Glutamatergic neuron (in vitro differentiated cells): ENCODE measurements at regions not wholly inside any gene's neighbourhood (a gene's known extent, or its start where the extent isn't known, plus 50 kb on each side); places are given as distances from the start of the nearest gene placed in this dataset.

Experiments
- DNase-seq: peaks from one replicate; pipeline ENCODE4 v3.0.0; 2022
- H3K27ac Mint-ChIP-seq: one replicate; pipeline ENCODE4 v1.8.0; 2020; ENCODE audit warnings: mild to moderate bottlenecking, mixed read lengths, inconsistent platforms; ENCODE audit not compliant: unreplicated experiment
- H3K27me3 Mint-ChIP-seq: one replicate; pipeline ENCODE4 v1.8.0; 2020; ENCODE audit warnings: mild to moderate bottlenecking, moderate library complexity, mixed read lengths, inconsistent platforms; ENCODE audit not compliant: unreplicated experiment
- H3K36me3 Mint-ChIP-seq: one replicate; pipeline ENCODE4 v1.8.0; 2020; ENCODE audit warnings: mild to moderate bottlenecking, mixed read lengths, inconsistent platforms; ENCODE audit not compliant: unreplicated experiment
- H3K4me1 Mint-ChIP-seq: one replicate; pipeline ENCODE4 v1.8.0; 2020; ENCODE audit warnings: mild to moderate bottlenecking, low read depth, mixed read lengths, inconsistent platforms; ENCODE audit not compliant: unreplicated experiment
- H3K4me3 Mint-ChIP-seq: one replicate; pipeline ENCODE4 v1.8.0; 2020; ENCODE audit warnings: mild to moderate bottlenecking, mixed read lengths, inconsistent platforms; ENCODE audit not compliant: unreplicated experiment
- H3K9me3 Mint-ChIP-seq: one replicate; pipeline ENCODE4 v1.8.0; 2020; ENCODE audit warnings: mild to moderate bottlenecking, moderate library complexity, mixed read lengths, inconsistent platforms; ENCODE audit not compliant: unreplicated experiment
- CTCF ChIP-seq: fragments of 200-600 bp; sonication (generic); IDR thresholded peaks from one replicate; pipeline ENCODE4 v1.5.0; 2021; ENCODE audit not compliant: partially characterized antibody, unreplicated experiment

- peaks cover 4% of the 10 kb centered on the region for H3K27me3 Mint-ChIP-seq
- TF ChIP-seq CTCF: no peak
Observed at GRCh38 chr17:72361892-72362291, 241.1 kb downstream of the SOX9 start.

GRCh38 chr17:72362376-72363088 lies 241.7 kb downstream of the SOX9 start:
- TF ChIP-seq CTCF: no peak
- no peak overlapping the region for H3K4me3 Mint-ChIP-seq
- peaks cover 2% of the 10 kb centered on the region for H3K9me3 Mint-ChIP-seq
- H3K4me1 Mint-ChIP-seq: no peaks in the 10 kb centered on the region
- no peaks in the 10 kb centered on the region for H3K36me3 Mint-ChIP-seq
- H3K27ac Mint-ChIP-seq: no peak overlapping the region
- no peak for DNase-seq
- peaks cover 2% of the 10 kb centered on the region for H3K27me3 Mint-ChIP-seq

More at GRCh38 chr17:72361892-72362291, 241.1 kb downstream of the SOX9 start:
- H3K27ac Mint-ChIP-seq: no peak overlapping the region
- peaks cover 2% of the 10 kb centered on the region for H3K9me3 Mint-ChIP-seq
- no peaks in the 10 kb centered on the region for H3K36me3 Mint-ChIP-seq
- no peak overlapping the region for H3K4me3 Mint-ChIP-seq
- DNase-seq: no peak
- H3K4me1 Mint-ChIP-seq: no peaks in the 10 kb centered on the region

GRCh38 chr17:72363089-72363610 lies 242.3 kb downstream of the SOX9 start:
- TF ChIP-seq CTCF: no peak
- Mint-ChIP-seq H3K27me3 (peaks cover 2% of the 10 kb centered on the region), H3K27ac (no peak overlapping the region), H3K9me3 (peaks cover 2% of the 10 kb centered on the region), H3K4me3 (no peak overlapping the region), H3K4me1 (no peaks in the 10 kb centered on the region), H3K36me3 (no peaks in the 10 kb centered on the region)
- no peak for DNase-seq

- H3K27ac Mint-ChIP-seq: no peak overlapping the region
- H3K9me3 Mint-ChIP-seq: no peaks in the 10 kb centered on the region
- H3K4me1 Mint-ChIP-seq: no peaks in the 10 kb centered on the region
- no peak for TF ChIP-seq CTCF
- H3K27me3 Mint-ChIP-seq: peaks cover 2% of the 10 kb centered on the region
- H3K36me3 Mint-ChIP-seq: no peaks in the 10 kb centered on the region
- DNase-seq: no peak
- no peak overlapping the region for H3K4me3 Mint-ChIP-seq
Observed at GRCh38 chr17:72365857-72366414, 245.1 kb downstream of the SOX9 start.

GRCh38 chr17:72366626-72367025 lies 245.8 kb downstream of the SOX9 start:
- Mint-ChIP-seq H3K4me1 (no peaks in the 10 kb centered on the region), H3K36me3 (no peaks in the 10 kb centered on the region), H3K27ac (no peak overlapping the region), H3K4me3 (no peak overlapping the region), H3K27me3 (peaks cover 2% of the 10 kb centered on the region), H3K9me3 (no peaks in the 10 kb centered on the region)
- DNase-seq: no peak
- no peak for TF ChIP-seq CTCF
